Tibial artery (tissue), 4 donors: ENCODE measurements at regions not wholly inside any gene's neighbourhood (a gene's known extent, or its start where the extent isn't known, plus 50 kb on each side); places are given as distances from the start of the nearest gene placed in this dataset.

ENCODE experiments used
- DNase-seq, 2 donors: peaks; one replicate each; pipeline ENCODE4 v3.0.0-alpha.2; 2019
- H3K27ac ChIP-seq, 2 donors: fragments of 200-600 bp; sonication (generic) in 1 of 2; 1 replicate in 1 of 2; 2 replicates in 1 of 2; pipeline ENCODE4 v1.5.1; 2018 to 2019; ENCODE audit warnings: mild to moderate bottlenecking in 1 of 2
- H3K27me3 ChIP-seq, 2 donors: fragments of 200-600 bp; sonication (generic) in 1 of 2; one replicate each; pipeline versions ENCODE4 v1.5.1 to v1.6.0; 2016 to 2019
- H3K36me3 ChIP-seq, 3 donors: fragments of 200-600 bp; sonication (generic) in 2 of 3; one replicate each; pipeline ENCODE4 v1.5.1; 2016 to 2019; ENCODE audit warnings: mild to moderate bottlenecking in 2 of 3
- H3K4me1 ChIP-seq, 4 donors: fragments of 200-600 bp; sonication (generic) in 2 of 4; 1 replicate in 3 of 4; 2 replicates in 1 of 4; pipeline ENCODE4 v1.5.1; 2016 to 2019
- H3K4me3 ChIP-seq, 2 donors: fragments of 200-600 bp; sonication (generic) in 1 of 2; 1 replicate in 1 of 2; 2 replicates in 1 of 2; pipeline ENCODE4 v1.5.1; 2018 to 2019; ENCODE audit warnings: mild to moderate bottlenecking in 2 of 2
- H3K9me3 ChIP-seq, 3 donors: fragments of 200-600 bp; sonication (generic) in 1 of 3; one replicate each; pipeline ENCODE4 v1.5.1; 2016 to 2019
- intact Hi-C: fragments of 100-400 bp; cut with DNase I; formaldehyde crosslinking; loops from one replicate; pipeline ENCODE4 v1.15.0; 2023; ENCODE audit warnings: low total_unique reads
- TF ChIP-seq, protein P1 (sequence below), 2 experiments: fragments of 200-600 bp in 1 of 2; fragments of 450-650 bp in 1 of 2; IDR thresholded peaks; one replicate each; pipeline ENCODE4 v1.5.1; 2017 to 2019; ENCODE audit warnings: antibody characterized with exemption in 2 of 2, mild to moderate bottlenecking in 1 of 2, moderate library complexity in 1 of 2

DNA sequence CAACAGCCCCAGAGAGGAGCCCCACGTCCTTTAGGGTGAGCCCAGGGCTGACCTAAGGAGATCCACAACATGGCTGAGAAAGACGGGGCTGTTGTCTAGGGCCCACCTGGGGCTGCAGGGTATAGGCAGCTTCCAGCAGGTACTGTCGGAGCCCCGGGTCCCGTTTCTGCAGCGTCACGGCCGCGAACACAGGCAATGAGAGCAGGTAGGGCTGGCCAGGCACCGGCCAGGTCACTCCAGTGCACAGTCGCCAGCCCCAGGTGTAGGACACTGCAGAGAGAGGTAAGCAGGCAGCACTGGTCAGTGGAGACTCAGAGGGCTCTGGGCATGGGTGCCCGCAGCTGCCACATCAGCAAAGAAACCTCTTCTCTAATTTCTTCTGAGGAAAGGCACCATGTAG lies 115.2 kb downstream of the LITAF start:
- peak in 1 of 2 donors; percentile 38 for DNase-seq
- Histone ChIP-seq H3K4me3 (no peak overlapping the region), H3K4me1 (no peaks in the 10 kb centered on the region), H3K9me3 (no peaks in the 10 kb centered on the region), H3K27me3 (no peaks in the 10 kb centered on the region), H3K36me3 (no peaks in the 10 kb centered on the region), H3K27ac (no peak overlapping the region)
- TF ChIP-seq, protein P1, sequence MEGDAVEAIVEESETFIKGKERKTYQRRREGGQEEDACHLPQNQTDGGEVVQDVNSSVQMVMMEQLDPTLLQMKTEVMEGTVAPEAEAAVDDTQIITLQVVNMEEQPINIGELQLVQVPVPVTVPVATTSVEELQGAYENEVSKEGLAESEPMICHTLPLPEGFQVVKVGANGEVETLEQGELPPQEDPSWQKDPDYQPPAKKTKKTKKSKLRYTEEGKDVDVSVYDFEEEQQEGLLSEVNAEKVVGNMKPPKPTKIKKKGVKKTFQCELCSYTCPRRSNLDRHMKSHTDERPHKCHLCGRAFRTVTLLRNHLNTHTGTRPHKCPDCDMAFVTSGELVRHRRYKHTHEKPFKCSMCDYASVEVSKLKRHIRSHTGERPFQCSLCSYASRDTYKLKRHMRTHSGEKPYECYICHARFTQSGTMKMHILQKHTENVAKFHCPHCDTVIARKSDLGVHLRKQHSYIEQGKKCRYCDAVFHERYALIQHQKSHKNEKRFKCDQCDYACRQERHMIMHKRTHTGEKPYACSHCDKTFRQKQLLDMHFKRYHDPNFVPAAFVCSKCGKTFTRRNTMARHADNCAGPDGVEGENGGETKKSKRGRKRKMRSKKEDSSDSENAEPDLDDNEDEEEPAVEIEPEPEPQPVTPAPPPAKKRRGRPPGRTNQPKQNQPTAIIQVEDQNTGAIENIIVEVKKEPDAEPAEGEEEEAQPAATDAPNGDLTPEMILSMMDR (IDR thresholded peaks at IDR 0.05), result no peak
- intact Hi-C loops, result no loop called here

DNA sequence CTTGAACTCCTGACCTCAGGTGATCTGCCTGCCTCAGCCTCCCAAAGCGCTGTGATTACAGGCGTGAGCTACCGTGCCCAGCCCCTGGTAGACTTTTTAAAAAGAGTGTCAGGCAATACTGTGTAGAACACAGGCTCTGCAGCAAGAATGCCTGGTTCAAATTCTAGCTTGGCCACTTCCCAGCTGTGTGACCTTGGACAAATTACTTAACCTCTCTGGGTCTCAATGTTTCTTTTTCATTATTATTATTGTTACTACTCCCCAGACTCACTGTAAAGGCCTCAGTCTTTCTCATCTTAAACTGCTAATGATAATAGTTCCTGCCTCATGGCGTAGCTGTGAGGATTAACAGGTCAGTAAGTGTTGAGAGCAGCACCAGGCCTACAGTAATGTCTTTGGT lies 114.3 kb downstream of the LITAF start:
- TF ChIP-seq, protein P1 (IDR thresholded peaks at IDR 0.05), result no peak
- no peaks in the 10 kb centered on the region for H3K27me3 ChIP-seq
- no peaks in the 10 kb centered on the region for H3K4me1 ChIP-seq
- no peaks in the 10 kb centered on the region for H3K9me3 ChIP-seq
- no peak overlapping the region for H3K27ac ChIP-seq
- intact Hi-C loops, result no loop called here
- no peaks in the 10 kb centered on the region for H3K36me3 ChIP-seq
- no peak overlapping the region for H3K4me3 ChIP-seq
- no peak for DNase-seq

DNA sequence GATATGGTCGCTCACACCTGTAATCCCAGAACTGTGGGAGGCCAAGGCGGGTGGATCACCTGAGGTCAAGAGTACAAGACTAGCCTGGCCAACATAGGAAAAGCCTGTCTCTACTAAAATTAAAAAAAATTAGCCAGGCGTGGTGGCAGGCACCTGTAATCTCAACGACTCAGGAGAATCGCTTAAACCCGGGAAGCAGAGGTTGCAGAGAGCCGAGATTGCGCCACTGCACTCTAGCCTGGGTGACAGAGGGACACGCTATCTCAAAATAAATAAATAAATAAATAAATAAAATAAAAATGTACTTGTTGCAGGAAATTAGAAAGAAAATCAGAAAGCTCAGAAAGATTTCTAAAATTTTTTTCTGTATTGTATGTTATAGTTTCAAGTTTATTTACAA lies 113.9 kb downstream of the LITAF start:
- peak in 1 of 2 donors; percentile 24 for DNase-seq
- H3K36me3 ChIP-seq, result no peaks in the 10 kb centered on the region
- H3K9me3 ChIP-seq, result no peaks in the 10 kb centered on the region
- TF ChIP-seq, protein P1 (IDR thresholded peaks at IDR 0.05), result no peak
- no peak overlapping the region for H3K4me3 ChIP-seq
- H3K4me1 ChIP-seq, result no peaks in the 10 kb centered on the region
- H3K27ac ChIP-seq, result no peak overlapping the region
- H3K27me3 ChIP-seq, result no peaks in the 10 kb centered on the region
- intact Hi-C loops, result no loop called here

DNA sequence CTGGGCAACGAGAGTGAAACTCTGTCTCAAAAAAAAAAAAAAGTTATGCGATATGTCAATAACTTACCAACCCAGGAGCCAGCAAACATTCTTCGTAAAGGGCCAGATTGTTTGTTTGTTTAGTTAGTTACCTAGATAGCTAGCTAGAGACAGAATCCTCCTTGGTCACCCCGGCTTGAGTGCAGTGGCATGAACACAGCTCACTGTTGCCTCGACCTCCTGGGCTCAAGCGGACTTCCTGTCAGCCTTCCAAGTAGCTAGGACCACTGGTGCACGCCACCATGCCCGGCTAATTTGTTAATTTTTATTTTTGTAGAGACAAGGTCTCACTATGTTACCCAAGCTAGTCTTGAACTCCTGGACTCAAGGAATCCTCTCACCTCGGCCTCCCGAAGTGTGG lies 113.0 kb downstream of the LITAF start:
- no peaks in the 10 kb centered on the region for H3K27me3 ChIP-seq
- intact Hi-C loops, result no loop called here
- TF ChIP-seq, protein P1 (IDR thresholded peaks at IDR 0.05), result no peak
- H3K4me3 ChIP-seq, result no peak overlapping the region
- peak in 1 of 2 donors; percentile 4 for DNase-seq
- H3K27ac ChIP-seq, result no peak overlapping the region
- no peaks in the 10 kb centered on the region for H3K36me3 ChIP-seq
- H3K9me3 ChIP-seq, result no peaks in the 10 kb centered on the region
- no peaks in the 10 kb centered on the region for H3K4me1 ChIP-seq

DNA sequence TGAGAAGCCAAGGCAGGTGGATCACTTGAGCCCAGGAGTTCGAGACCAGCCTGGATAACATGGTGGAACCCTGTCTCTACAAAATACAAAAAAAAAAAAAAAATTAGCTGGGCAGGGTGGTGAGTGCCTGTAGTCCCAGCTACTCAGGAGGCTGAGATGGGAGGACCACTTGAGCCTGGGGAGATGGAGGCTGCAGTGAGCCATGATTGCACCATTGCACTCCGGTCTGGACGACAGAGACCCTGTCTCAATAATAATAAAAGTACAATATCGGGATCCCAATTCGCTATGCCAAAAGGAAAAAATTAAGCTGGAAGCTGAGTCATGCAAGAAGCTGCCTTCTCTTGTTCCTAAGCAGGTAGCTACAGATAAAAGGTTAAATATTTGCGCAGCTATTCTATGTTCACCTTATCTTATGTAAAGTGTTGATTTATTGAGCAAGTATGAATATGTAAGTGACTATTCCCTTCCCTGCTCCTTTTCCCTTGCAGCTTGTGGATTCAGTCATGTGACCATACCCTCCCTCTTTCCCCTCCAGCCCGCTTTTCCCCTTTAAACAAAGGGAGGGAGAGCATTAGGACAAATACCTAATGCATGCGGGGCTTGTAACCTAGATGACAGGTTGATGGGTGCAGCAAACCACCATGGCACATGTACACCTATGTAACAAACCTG lies 112.0 kb downstream of the LITAF start:
- no peaks in the 10 kb centered on the region for H3K4me1 ChIP-seq
- H3K36me3 ChIP-seq, result no peaks in the 10 kb centered on the region
- no peak overlapping the region for H3K4me3 ChIP-seq
- H3K27me3 ChIP-seq, result no peaks in the 10 kb centered on the region
- DNase-seq, result peak in 1 of 2 donors; percentile 16
- H3K27ac ChIP-seq, result no peak overlapping the region
- H3K9me3 ChIP-seq, result no peaks in the 10 kb centered on the region
- TF ChIP-seq, protein P1 (IDR thresholded peaks at IDR 0.05), result no peak
- intact Hi-C loops, result no loop called here
